Liver (tissue), 8 donors: ENCODE measurements at regions not wholly inside any gene's neighbourhood (a gene's known extent, or its start where the extent isn't known, plus 50 kb on each side); places are given as distances from the start of the nearest gene placed in this dataset.

Source experiments
- DNase-seq: peaks from one replicate; pipeline ENCODE4 v3.0.0-alpha.2; 2017; ENCODE audit warnings: low spot score
- H3K27ac ChIP-seq, 2 donors: one replicate each; pipeline ENCODE4 v1.7.0; 2013; ENCODE audit warnings: inconsistent platforms in 2 of 2, low read length in 2 of 2, control low read depth in 1 of 2, low read depth in 1 of 2, mild to moderate bottlenecking in 1 of 2
- H3K27me3 ChIP-seq, 4 donors: one replicate each; pipeline versions ENCODE4 v1.6.1 to v1.7.0; 2013; ENCODE audit warnings: low read length in 3 of 4, inconsistent platforms in 1 of 4, mild to moderate bottlenecking in 1 of 4, moderate library complexity in 1 of 4; ENCODE audit not compliant: control insufficient read depth in 4 of 4, insufficient read depth in 4 of 4
- H3K36me3 ChIP-seq, 4 donors: one replicate each; pipeline versions ENCODE4 v1.6.1 to v1.7.0; 2013; ENCODE audit warnings: low read length in 3 of 4, mild to moderate bottlenecking in 3 of 4, low read depth in 1 of 4, moderate library complexity in 1 of 4; ENCODE audit not compliant: control insufficient read depth in 4 of 4, insufficient read depth in 3 of 4
- H3K4me1 ChIP-seq, 4 donors: one replicate each; pipeline versions ENCODE4 v1.6.1 to v1.7.0; 2013; ENCODE audit warnings: low read length in 3 of 4, mild to moderate bottlenecking in 3 of 4, moderate library complexity in 1 of 4; ENCODE audit not compliant: control insufficient read depth in 4 of 4, insufficient read depth in 4 of 4
- H3K4me3 ChIP-seq, 3 donors: one replicate each; pipeline versions ENCODE4 v1.6.1 to v1.7.0; 2013; ENCODE audit warnings: low read length in 3 of 3, control low read depth in 1 of 3, low read depth in 1 of 3, mild to moderate bottlenecking in 1 of 3
- H3K9ac ChIP-seq, 2 donors: one replicate each; pipeline ENCODE4 v1.7.0; 2013; ENCODE audit warnings: low read length in 2 of 2, mild to moderate bottlenecking in 2 of 2, moderate library complexity in 2 of 2, control low read depth in 1 of 2, low read depth in 1 of 2
- H3K9me3 ChIP-seq, 4 donors: one replicate each; pipeline versions ENCODE4 v1.6.1 to v1.7.0; 2013; ENCODE audit warnings: low read length in 3 of 4; ENCODE audit not compliant: control insufficient read depth in 4 of 4
- EGR1 ChIP-seq, 2 donors: IDR thresholded peaks; 2 replicates each; pipeline ENCODE4 v1.6.1; 2016 to 2018; ENCODE audit warnings: antibody characterized with exemption in 2 of 2, low read depth in 2 of 2
- FOXA1 ChIP-seq: IDR thresholded peaks from 2 replicates; pipeline ENCODE4 v1.6.1; 2016; ENCODE audit warnings: antibody characterized with exemption
- FOXA2 ChIP-seq: IDR thresholded peaks from 2 replicates; pipeline ENCODE4 v1.6.1; 2016; ENCODE audit warnings: antibody characterized with exemption
- HNF4A ChIP-seq, 2 donors: conservative IDR thresholded peaks; 2 replicates each; pipeline ENCODE4 v1.6.1; 2016; ENCODE audit warnings: antibody characterized with exemption in 2 of 2, mild to moderate bottlenecking in 2 of 2
- HNF4G ChIP-seq: IDR thresholded peaks from 2 replicates; pipeline ENCODE4 v1.6.1; 2016; ENCODE audit warnings: antibody characterized with exemption
- JUND ChIP-seq, 2 donors: IDR thresholded peaks; 2 replicates each; pipeline ENCODE4 v1.6.1; 2016; ENCODE audit warnings: antibody characterized with exemption in 2 of 2
- NR2F2 ChIP-seq: IDR thresholded peaks from 2 replicates; pipeline ENCODE4 v1.6.1; 2016; ENCODE audit warnings: antibody characterized with exemption
- RXRA ChIP-seq, 2 donors: IDR thresholded peaks; 2 replicates each; pipeline ENCODE4 v1.6.1; 2017 to 2018; ENCODE audit warnings: antibody characterized with exemption in 2 of 2, mild to moderate bottlenecking in 1 of 2
- SP1 ChIP-seq: IDR thresholded peaks from 2 replicates; pipeline ENCODE4 v1.6.1; 2018; ENCODE audit warnings: antibody characterized with exemption, mild to moderate bottlenecking
- YY1 ChIP-seq: IDR thresholded peaks from 2 replicates; pipeline ENCODE4 v1.6.1; 2016; ENCODE audit warnings: antibody characterized with exemption, mild to moderate bottlenecking
- WGBS: extraction: QIAGEN DNeasy Blood & Tissue Kit; methylation state at CpG from one replicate; pipeline ENCODE4 v1.1.7; 2013; 5-methylcytosine and 5-hydroxymethylcytosine counted together
- TF ChIP-seq, protein P1 (sequence below): IDR thresholded peaks from 2 replicates; pipeline ENCODE4 v1.6.1; 2016; ENCODE audit warnings: antibody characterized with exemption, mild to moderate bottlenecking
- TF ChIP-seq, protein P2 (sequence below): IDR thresholded peaks from 2 replicates; pipeline ENCODE4 v1.6.1; 2016; ENCODE audit warnings: antibody characterized with exemption
- TF ChIP-seq, protein P3 (sequence below): IDR thresholded peaks from 2 replicates; pipeline ENCODE4 v1.6.1; 2016; ENCODE audit warnings: antibody characterized with exemption
- TF ChIP-seq, protein P4 (sequence below): IDR thresholded peaks from 2 replicates; pipeline ENCODE4 v1.6.1; 2016; ENCODE audit warnings: antibody characterized with exemption
- TF ChIP-seq, protein P5 (sequence below): fragments of 150-350 bp; IDR thresholded peaks from 2 replicates; pipeline ENCODE4 v1.5.1; 2017; ENCODE audit warnings: improper control_type of control experiment, low read depth, low read length; ENCODE audit not compliant: missing input control
- donor health status: healthy.
- donor health status: healthy.
- donor health status: healthy.
- donor health status: healthy.
- donor health status: healthy.

DNA sequence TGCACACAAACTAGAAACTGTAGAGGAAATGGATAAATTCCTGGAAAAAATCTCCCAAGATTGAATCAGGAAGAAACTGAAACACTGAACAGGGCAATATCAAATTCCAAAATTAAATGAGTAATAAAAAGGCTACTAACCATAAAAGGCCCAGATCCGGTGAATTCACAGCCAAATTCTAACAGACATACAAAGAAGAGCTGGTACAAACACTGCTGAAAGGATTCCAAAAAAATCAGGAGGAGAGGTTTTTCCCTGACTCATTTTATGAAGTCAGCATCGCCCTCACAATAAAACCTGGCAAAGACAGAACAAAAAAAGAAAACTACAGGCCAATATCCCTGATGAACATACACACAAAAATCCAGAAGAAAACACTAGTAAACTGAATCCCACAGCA is 462.4 kb upstream of the THBS1 start:
- Histone ChIP-seq H3K9ac (no peak overlapping the region), H3K27me3 (peaks cover 0 to 8% (median 0%) of the 10 kb centered on the region in 4 donors), H3K27ac (no peak overlapping the region), H3K9me3 (peaks cover 0 to 11% (median 0%) of the 10 kb centered on the region in 4 donors), H3K4me1 (no peaks in the 10 kb centered on the region), H3K4me3 (no peak overlapping the region), H3K36me3 (no peaks in the 10 kb centered on the region)
- no peak for DNase-seq
- TF ChIP-seq HNF4G (no peak), JUND (IDR thresholded peaks at IDR 0.05) (no peak), FOXA1 (no peak), SP1 (no peak), YY1 (no peak)
- TF ChIP-seq, protein P1, sequence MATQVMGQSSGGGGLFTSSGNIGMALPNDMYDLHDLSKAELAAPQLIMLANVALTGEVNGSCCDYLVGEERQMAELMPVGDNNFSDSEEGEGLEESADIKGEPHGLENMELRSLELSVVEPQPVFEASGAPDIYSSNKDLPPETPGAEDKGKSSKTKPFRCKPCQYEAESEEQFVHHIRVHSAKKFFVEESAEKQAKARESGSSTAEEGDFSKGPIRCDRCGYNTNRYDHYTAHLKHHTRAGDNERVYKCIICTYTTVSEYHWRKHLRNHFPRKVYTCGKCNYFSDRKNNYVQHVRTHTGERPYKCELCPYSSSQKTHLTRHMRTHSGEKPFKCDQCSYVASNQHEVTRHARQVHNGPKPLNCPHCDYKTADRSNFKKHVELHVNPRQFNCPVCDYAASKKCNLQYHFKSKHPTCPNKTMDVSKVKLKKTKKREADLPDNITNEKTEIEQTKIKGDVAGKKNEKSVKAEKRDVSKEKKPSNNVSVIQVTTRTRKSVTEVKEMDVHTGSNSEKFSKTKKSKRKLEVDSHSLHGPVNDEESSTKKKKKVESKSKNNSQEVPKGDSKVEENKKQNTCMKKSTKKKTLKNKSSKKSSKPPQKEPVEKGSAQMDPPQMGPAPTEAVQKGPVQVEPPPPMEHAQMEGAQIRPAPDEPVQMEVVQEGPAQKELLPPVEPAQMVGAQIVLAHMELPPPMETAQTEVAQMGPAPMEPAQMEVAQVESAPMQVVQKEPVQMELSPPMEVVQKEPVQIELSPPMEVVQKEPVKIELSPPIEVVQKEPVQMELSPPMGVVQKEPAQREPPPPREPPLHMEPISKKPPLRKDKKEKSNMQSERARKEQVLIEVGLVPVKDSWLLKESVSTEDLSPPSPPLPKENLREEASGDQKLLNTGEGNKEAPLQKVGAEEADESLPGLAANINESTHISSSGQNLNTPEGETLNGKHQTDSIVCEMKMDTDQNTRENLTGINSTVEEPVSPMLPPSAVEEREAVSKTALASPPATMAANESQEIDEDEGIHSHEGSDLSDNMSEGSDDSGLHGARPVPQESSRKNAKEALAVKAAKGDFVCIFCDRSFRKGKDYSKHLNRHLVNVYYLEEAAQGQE = no peak
- TF ChIP-seq, protein P2, sequence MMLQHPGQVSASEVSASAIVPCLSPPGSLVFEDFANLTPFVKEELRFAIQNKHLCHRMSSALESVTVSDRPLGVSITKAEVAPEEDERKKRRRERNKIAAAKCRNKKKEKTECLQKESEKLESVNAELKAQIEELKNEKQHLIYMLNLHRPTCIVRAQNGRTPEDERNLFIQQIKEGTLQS = no peak
- TF ChIP-seq, protein P3, sequence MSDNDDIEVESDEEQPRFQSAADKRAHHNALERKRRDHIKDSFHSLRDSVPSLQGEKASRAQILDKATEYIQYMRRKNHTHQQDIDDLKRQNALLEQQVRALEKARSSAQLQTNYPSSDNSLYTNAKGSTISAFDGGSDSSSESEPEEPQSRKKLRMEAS = no peak
- WGBS = 81% methylated on average over 2 of the region's 2 CpGs

DNA sequence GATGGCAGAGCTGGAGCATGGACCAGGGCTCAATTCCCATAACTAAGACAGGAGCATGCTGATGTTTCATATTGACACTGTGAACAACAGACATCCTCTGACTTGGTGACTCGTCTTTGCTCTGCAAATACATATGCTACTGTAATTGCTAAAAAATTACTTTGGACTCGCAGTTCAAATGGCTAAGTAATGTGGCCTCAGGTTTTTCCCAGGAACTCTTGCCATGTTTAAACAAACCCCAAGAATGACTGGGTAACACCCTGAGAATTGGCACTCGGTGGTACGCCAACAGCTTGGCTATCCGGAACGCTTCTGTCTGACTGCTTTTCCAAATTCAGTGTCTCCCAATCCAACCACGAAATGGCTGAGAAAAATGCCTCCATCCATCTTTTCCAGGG is 456.7 kb upstream of the THBS1 start:
- H3K27me3 ChIP-seq = peaks cover 0 to 5% (median 0%) of the 10 kb centered on the region in 4 donors
- H3K4me1 ChIP-seq = no peaks in the 10 kb centered on the region
- TF ChIP-seq RXRA (IDR thresholded peaks at IDR 0.05) = no peak
- TF ChIP-seq, protein P4, sequence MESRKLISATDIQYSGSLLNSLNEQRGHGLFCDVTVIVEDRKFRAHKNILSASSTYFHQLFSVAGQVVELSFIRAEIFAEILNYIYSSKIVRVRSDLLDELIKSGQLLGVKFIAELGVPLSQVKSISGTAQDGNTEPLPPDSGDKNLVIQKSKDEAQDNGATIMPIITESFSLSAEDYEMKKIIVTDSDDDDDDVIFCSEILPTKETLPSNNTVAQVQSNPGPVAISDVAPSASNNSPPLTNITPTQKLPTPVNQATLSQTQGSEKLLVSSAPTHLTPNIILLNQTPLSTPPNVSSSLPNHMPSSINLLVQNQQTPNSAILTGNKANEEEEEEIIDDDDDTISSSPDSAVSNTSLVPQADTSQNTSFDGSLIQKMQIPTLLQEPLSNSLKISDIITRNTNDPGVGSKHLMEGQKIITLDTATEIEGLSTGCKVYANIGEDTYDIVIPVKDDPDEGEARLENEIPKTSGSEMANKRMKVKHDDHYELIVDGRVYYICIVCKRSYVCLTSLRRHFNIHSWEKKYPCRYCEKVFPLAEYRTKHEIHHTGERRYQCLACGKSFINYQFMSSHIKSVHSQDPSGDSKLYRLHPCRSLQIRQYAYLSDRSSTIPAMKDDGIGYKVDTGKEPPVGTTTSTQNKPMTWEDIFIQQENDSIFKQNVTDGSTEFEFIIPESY = no peak
- TF ChIP-seq, protein P3 = no peak
- TF ChIP-seq, protein P1 = no peak
- TF ChIP-seq HNF4G = no peak
- no peak for TF ChIP-seq NR2F2
- TF ChIP-seq EGR1 (IDR thresholded peaks at IDR 0.05; ENCODE audit: low read depth in 2 of 2) = no peak
- TF ChIP-seq SP1 = no peak
- no peak for TF ChIP-seq YY1
- TF ChIP-seq FOXA1 = no peak
- TF ChIP-seq, protein P5, sequence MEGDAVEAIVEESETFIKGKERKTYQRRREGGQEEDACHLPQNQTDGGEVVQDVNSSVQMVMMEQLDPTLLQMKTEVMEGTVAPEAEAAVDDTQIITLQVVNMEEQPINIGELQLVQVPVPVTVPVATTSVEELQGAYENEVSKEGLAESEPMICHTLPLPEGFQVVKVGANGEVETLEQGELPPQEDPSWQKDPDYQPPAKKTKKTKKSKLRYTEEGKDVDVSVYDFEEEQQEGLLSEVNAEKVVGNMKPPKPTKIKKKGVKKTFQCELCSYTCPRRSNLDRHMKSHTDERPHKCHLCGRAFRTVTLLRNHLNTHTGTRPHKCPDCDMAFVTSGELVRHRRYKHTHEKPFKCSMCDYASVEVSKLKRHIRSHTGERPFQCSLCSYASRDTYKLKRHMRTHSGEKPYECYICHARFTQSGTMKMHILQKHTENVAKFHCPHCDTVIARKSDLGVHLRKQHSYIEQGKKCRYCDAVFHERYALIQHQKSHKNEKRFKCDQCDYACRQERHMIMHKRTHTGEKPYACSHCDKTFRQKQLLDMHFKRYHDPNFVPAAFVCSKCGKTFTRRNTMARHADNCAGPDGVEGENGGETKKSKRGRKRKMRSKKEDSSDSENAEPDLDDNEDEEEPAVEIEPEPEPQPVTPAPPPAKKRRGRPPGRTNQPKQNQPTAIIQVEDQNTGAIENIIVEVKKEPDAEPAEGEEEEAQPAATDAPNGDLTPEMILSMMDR = no peak
- no peak for TF ChIP-seq FOXA2
- no peak for TF ChIP-seq HNF4A (conservative IDR thresholded peaks at IDR 0.05)
- TF ChIP-seq, protein P2 = no peak
- WGBS = 78% methylated on average over 7 of the region's 7 CpGs
- no peak for DNase-seq
- no peak overlapping the region for H3K9ac ChIP-seq
- no peak overlapping the region for H3K4me3 ChIP-seq
- peaks cover 0 to 5% (median 0%) of the 10 kb centered on the region in 4 donors for H3K9me3 ChIP-seq
- H3K36me3 ChIP-seq = no peaks in the 10 kb centered on the region
- peak overlapping the region in 1 of 2 donors; percentile 31 for H3K27ac ChIP-seq
